ENCODE measurements at regions not wholly inside any gene's neighbourhood (a gene's known extent, or its start where the extent isn't known, plus 50 kb on each side); places are given as distances from the start of the nearest gene placed in this dataset.
"Not testable (repeated sequence)": the region's sequence is repeated elsewhere in the genome, so short reads cannot be mapped to it uniquely, and the experiment has no call there.

DNA sequence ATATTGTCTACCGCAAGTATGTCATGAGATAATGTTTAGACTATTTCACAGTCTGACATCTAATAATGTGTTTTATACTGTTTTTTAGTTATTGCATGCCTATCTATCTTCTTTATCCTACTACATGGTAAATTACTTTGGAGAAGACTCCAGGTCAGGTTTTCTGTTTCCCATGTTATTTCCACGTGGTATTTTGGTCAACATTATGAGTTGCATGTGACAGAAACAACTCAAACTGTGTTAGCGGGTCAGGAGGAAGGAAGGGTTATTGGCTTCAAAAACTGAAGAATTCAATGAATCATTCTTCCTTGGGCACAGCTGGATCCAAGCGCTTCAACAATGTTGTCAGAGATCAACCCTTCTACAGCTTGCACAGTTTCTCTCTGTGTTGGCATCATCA lies 252.1 kb upstream of the CCNG1 start:
- DNase-seq, result no peak

- no peak for DNase-seq
These were observed 248.3 kb upstream of the CCNG1 start for GRCh38 chr5:163189023-163189553.

- DNase-seq, result no peak
These were observed 247.1 kb upstream of the CCNG1 start for GRCh38 chr5:163190283-163190682.

- DNase-seq, result no peak
These were observed 246.6 kb upstream of the CCNG1 start for GRCh38 chr5:163190784-163191183.

DNA sequence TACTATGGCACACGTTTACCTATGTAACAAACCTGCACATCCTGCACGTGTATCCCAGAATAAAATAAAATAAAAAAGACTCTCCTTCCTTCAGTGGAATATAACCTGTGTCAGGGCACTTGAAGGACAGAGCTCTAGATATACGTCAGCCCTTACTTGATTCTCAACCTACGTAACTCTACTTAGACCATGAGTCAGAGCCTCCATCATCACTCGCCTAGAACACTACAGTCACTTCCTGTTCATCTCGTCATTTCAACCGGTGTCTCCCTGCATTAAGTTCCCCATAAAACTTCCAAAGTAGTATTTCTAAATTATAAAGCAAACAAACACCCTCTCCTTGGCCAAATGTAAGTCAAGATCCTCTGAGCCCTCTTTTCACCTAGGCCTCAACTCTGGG lies 243.5 kb upstream of the CCNG1 start:
- no peak for DNase-seq

DNA sequence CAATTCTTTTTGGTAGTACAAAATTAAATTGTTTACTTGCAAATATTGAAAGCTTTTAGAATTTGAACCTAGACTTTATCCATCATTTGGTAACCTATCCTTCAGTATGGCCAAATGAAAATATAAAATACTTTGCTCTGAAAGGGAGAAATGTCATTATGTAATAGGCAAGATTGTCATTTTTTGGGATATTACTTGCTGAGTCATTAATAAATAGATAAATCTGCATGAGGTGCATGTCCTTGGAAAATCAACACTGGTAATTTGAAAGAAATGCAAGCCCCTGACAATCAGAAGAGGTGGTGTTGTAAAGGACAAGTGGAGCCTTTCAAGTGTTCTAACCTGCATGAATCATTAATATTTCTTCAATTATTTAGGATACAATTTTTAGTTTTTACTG lies 231.8 kb upstream of the CCNG1 start:
- DNase-seq, result no peak

DNA sequence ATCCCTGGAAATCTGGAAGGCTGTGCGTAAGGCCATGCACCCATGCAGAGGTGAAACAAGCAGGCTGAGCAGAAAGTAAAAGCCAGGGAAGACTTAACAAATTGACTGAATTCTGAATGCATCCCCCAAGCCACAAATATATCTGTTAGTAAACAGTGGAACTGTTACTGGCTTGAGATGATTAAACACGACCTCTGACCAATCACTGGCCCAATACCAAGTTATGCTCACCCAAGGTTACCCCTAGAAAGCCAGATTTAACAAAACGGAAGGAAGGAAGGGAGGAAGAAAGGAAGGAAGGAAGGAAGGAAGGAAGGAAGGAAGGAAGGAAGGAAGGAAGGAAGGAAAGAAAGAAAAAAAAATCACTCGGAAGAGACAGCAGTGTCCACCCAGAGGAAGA lies 215.8 kb upstream of the CCNG1 start:
- no peak for DNase-seq

- DNase-seq, result no peak
These were observed 214.4 kb upstream of the CCNG1 start for GRCh38 chr5:163222982-163223381.

DNA sequence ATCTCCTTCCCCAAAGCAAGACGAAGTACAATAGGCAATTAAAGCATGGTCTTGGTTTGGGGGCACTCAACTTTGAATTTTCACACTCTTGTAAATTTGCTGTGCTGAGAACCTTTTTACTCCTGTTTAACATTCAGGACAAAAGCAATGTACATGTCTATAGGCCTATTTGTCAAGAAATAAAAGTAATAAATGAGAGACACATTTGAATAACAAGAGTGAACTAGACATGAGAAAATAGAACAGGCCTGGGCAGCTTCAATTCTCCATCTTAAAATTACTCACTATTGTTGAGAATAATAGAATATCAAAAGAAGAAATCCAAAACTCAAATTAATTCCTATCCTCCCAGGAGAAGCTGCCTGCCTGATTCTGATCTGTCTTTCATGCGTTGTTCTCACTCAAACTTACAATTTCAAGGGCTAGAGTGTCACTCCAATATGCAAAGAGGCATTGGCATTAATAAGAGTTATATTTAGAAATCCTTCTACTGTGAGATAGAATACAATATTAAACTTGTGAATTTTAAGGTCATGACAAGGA lies 192.9 kb upstream of the CCNG1 start:
- DNase-seq, result no peak

DNA sequence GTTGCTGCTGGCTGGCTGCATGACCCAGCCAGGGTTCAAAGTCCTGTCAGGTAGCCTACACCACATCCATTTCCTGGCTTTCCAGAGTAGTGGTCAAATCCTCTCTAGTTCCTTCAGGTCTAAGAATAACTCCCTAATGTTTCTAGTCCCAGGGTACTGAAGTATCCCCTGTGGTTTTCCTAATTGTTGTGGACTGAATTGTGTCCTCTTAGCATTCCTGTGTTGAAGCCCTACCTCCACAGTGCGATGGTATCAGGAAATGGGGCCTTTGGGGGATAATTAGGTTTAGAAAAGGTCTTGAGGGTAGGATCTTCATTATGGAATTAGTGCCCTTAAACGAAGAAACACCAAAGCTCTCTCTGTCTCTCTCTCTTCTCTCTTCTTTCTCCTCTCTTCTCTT lies 191.8 kb upstream of the CCNG1 start:
- DNase-seq, result no peak

GRCh38 chr5:163248333-163248732 lies 189.1 kb upstream of the CCNG1 start:
- no peak for DNase-seq

- DNase-seq, result no peak
These were observed 188.5 kb upstream of the CCNG1 start for GRCh38 chr5:163248871-163249270.

DNA sequence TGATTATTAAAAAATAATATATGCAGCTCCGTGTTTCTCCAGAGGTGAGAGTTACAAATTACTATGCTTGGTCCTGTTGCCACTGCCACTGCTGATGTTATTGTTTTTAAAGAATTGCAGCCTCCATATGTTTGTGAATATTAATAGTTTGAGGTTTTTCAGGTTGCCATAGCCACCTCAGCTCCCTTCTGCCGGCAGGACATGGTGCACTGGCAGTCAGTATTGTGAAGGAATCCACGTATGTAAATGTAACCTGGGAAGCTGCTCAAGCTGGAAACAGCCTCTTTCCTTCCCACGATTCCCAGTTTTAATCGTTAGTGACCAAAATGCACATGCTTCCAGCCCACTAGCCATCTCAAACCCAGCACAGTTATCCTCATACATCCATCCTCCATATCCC lies 184.4 kb upstream of the CCNG1 start:
- no peak for DNase-seq

GRCh38 chr5:163259495-163259894 lies 177.9 kb upstream of the CCNG1 start:
- no peak for DNase-seq

GRCh38 chr5:163260471-163260870 lies 176.9 kb upstream of the CCNG1 start:
- DNase-seq, result no peak

DNA sequence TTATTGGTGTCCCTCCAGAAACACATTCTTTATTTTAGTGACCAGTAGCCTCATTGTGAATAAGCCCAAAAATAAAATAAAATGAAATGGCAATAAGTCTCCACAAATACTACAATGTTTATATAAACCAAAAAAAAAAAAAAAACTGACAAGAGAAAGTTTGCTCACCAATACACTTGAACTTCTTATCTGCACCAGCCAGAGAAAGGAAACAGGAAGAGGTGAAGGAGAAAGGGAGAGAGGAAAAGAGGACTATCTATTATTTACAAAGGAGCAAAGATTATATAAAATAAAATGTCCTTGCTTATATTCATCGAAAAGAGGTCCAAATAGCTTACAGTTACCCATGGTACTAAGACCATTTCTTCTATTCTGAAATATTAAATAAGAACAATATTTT lies 176.4 kb upstream of the CCNG1 start:
- no peak for DNase-seq

- no peak for DNase-seq
These were observed 175.6 kb upstream of the CCNG1 start for GRCh38 chr5:163261647-163262269.

- not testable (repeated sequence) for DNase-seq
These were observed 171.1 kb upstream of the CCNG1 start for GRCh38 chr5:163266249-163266648.

DNA sequence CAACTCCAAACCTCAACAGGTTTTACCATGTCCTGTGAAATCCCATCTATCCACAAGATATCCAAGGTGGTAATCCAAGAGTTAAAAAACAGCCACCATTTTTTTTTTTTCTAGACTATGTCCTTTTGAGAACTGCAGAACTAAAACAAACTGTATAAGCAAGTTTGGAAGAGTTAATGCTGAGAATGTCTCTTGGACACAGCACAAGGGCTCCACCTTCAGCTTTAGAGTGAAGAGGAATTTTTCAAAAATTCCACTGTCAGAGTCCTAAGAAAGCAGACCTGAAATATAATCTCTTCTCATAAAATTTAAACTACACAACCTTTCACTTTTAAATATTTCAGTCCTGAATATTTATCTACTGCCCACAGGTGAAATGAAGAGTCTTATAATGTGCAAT lies 167.8 kb upstream of the CCNG1 start:
- no peak for DNase-seq

DNA sequence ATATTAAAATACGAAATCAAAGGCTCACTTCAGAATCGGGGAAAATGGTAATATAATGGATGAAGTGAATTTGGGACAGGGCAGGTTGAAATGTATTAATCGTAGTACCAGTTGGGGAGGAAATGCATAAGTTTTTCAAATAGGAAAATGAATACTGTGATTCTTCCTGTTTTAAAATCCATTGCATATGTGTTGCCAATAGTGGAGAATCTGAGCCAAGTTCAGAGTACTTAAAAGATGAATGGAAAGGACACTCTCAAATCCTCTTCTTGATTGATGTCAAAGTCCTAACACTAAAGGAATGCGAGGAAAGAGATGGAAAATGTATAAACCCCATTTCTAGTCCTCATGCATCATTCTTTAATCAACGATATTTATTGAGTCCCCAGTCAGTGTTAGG lies 160.9 kb upstream of the CCNG1 start:
- no peak for DNase-seq

DNA sequence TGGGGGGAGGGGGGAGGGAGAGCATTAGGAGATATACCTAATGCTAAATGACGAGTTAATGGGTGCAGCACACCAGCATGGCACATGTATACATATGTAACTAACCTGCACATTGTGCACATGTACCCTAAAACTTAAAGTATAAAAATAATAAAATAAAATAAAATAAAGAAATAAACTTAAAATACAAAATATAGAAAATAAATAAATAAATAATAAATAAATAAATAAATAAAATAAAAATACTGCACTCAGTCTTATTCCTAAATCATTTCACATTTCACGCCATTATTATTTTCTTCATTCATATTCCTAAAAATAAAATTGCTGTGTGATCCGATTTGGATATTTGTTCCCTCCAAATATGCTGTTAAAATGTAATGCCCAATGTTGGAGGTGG lies 156.5 kb upstream of the CCNG1 start:
- DNase-seq, result not testable (repeated sequence)

DNA sequence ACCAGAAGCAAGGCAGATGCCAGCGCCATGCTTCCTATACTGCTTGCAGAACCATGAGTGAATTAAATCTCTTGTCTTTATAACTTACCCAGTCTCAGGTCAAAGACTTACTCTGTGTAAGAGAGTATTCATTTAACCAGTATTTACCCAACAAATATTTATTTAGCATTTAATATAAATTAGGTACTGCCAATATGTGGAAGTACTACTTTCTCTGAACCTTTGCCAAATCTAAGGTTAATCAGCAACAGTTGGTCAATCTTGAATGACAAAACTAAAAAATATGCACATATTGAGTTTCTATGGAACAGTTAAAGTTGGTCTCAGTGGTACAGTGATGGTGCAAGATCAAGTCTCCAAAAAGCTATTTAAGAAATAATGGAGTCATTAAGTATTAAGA lies 155.9 kb upstream of the CCNG1 start:
- no peak for DNase-seq

DNA sequence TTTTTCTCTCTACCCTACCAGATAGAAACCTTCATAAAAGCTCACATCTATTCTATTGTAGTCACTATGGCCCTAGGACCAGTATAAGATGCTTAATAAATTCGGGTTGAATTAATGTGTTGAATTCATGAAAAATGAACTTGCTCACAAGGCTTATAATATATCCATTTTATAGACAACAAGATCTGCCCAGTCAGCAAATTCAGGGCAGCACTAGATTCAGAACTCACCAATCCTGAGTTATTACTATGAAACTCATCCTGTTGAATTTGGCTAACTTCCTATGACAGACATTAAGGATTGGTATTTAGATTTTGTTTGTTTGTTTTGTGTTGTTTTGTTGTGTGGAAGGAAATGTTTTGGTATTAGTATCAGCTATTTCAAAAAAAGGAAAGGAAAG lies 143.6 kb upstream of the CCNG1 start:
- DNase-seq, result no peak

DNA sequence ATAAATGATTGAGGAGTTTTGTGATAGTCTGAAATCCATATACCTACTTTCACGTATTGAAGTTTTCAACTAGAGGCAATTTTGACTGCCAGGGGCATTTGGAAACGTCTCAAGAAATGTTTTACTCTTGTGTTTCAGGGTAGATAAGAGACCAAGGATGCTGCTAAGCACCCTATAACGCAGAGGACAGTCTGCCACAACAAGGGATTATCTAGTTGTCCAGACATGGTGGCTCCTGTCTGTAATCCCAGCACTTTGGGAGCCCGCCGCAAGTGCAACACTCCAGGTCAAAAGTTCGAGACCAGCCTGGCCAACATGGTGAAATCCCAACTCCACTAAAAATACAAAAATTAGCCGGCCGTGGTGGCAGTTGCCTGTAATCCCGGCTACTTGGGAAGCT lies 133.7 kb upstream of the CCNG1 start:
- DNase-seq, result no peak

- DNase-seq, result no peak
These were observed 131.7 kb upstream of the CCNG1 start for GRCh38 chr5:163305655-163306054.

Data from NCI-H2029 treated with DMSO at 0.1 percent for 48 hours (cell line).